HEK293 (cell line): ENCODE measurements at regions not wholly inside any gene's neighbourhood (a gene's known extent, or its start where the extent isn't known, plus 50 kb on each side); places are given as distances from the start of the nearest gene placed in this dataset.

Source experiments
- TCF7L2 ChIP-seq: IDR thresholded peaks from 2 replicates; pipeline ENCODE4 v1.6.1; 2011; ENCODE audit warnings: low read depth, mild to moderate bottlenecking, inconsistent platforms, low read length, moderate library complexity, borderline replicate concordance
- ZNF157 ChIP-seq: fragments of 450-650 bp; formaldehyde crosslinking; IDR thresholded peaks from 2 replicates; pipeline ENCODE4 v1.5.1; 2016; ENCODE audit warnings: missing biosample characterization, missing genetic modification characterization
- ZNF473 ChIP-seq: fragments of 450-650 bp; formaldehyde crosslinking; IDR thresholded peaks from 2 replicates; pipeline ENCODE4 v1.5.1; 2017; ENCODE audit warnings: missing biosample characterization, missing genetic modification characterization
- ZNF654 ChIP-seq: fragments of 450-650 bp; formaldehyde crosslinking; IDR thresholded peaks from 2 replicates; pipeline ENCODE4 v1.5.1; 2016; ENCODE audit warnings: low read depth, missing biosample characterization, missing genetic modification characterization
- TF ChIP-seq, protein P1 (sequence below): fragments of 450-650 bp; formaldehyde crosslinking; IDR thresholded peaks from 2 replicates; pipeline ENCODE4 v1.5.1; 2016; ENCODE audit warnings: missing biosample characterization, missing genetic modification characterization
- TF ChIP-seq, protein P2 (sequence below): IDR thresholded peaks from 2 replicates; pipeline ENCODE4 v1.6.1; 2011; ENCODE audit warnings: mild to moderate bottlenecking, low read depth, low read length, borderline replicate concordance
- TF ChIP-seq, protein P3 (sequence below): fragments of 450-650 bp; formaldehyde crosslinking; IDR thresholded peaks from 2 replicates; pipeline ENCODE4 v1.5.1; 2016; ENCODE audit warnings: missing biosample characterization, missing genetic modification characterization, low read depth

DNA sequence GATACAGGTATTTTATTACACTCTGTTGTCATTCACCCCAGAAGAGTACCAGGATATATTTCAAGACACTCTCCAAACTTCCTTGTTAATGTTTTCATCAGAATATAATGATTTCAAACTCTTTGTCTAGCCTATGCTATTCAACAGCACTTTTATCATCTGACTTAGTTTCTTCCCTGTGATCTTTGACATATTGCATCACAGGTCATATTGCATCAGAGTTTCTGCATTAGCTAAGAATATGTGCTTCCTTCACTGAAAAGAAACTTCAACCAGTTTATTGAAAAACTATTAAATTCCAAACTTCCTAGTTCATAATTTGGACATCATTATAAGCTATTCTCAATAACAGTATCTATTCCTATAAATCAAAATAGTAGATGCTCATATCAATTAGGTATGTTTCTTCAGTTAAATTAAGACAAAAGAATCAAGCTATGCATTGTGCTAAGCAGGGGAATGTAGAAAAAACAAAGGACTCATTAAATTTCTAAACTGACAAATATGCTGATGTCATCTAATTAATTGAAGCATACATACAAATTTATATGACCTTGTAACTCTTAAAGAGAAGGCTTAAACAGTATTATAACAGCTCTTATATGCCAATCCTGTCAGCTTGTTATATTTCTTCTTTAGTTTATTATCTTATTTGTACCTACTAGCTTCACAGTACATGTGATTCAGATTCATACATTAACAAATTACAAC is 361.8 kb upstream of the LUZP2 start:
- TF ChIP-seq, protein P1, sequence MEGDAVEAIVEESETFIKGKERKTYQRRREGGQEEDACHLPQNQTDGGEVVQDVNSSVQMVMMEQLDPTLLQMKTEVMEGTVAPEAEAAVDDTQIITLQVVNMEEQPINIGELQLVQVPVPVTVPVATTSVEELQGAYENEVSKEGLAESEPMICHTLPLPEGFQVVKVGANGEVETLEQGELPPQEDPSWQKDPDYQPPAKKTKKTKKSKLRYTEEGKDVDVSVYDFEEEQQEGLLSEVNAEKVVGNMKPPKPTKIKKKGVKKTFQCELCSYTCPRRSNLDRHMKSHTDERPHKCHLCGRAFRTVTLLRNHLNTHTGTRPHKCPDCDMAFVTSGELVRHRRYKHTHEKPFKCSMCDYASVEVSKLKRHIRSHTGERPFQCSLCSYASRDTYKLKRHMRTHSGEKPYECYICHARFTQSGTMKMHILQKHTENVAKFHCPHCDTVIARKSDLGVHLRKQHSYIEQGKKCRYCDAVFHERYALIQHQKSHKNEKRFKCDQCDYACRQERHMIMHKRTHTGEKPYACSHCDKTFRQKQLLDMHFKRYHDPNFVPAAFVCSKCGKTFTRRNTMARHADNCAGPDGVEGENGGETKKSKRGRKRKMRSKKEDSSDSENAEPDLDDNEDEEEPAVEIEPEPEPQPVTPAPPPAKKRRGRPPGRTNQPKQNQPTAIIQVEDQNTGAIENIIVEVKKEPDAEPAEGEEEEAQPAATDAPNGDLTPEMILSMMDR (tag by site-specific recombination): no peak
- no peak for TF ChIP-seq ZNF654 (tag by site-specific recombination)
- TF ChIP-seq, protein P2, sequence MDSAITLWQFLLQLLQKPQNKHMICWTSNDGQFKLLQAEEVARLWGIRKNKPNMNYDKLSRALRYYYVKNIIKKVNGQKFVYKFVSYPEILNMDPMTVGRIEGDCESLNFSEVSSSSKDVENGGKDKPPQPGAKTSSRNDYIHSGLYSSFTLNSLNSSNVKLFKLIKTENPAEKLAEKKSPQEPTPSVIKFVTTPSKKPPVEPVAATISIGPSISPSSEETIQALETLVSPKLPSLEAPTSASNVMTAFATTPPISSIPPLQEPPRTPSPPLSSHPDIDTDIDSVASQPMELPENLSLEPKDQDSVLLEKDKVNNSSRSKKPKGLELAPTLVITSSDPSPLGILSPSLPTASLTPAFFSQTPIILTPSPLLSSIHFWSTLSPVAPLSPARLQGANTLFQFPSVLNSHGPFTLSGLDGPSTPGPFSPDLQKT: no peak
- no peak for TF ChIP-seq ZNF473
- no peak for TF ChIP-seq TCF7L2
- TF ChIP-seq, protein P3, sequence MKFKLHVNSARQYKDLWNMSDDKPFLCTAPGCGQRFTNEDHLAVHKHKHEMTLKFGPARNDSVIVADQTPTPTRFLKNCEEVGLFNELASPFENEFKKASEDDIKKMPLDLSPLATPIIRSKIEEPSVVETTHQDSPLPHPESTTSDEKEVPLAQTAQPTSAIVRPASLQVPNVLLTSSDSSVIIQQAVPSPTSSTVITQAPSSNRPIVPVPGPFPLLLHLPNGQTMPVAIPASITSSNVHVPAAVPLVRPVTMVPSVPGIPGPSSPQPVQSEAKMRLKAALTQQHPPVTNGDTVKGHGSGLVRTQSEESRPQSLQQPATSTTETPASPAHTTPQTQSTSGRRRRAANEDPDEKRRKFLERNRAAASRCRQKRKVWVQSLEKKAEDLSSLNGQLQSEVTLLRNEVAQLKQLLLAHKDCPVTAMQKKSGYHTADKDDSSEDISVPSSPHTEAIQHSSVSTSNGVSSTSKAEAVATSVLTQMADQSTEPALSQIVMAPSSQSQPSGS (tag by site-specific recombination): no peak
- TF ChIP-seq ZNF157 (tag by site-specific recombination): no peak
